Epithelial cell of esophagus (primary cell): ENCODE measurements at regions not wholly inside any gene's neighbourhood (a gene's known extent, or its start where the extent isn't known, plus 50 kb on each side); places are given as distances from the start of the nearest gene placed in this dataset.

Experiments
- DNase-seq: peaks from one replicate; pipeline ENCODE4 v3.0.0; 2010; ENCODE audit warnings: low read depth
- H3K4me3 ChIP-seq: 2 replicates; pipeline ENCODE4 v1.5.1; 2011; ENCODE audit warnings: mild to moderate bottlenecking, low read length, control low read depth
- CTCF ChIP-seq: IDR thresholded peaks from 2 replicates; pipeline ENCODE4 v1.5.1; 2011; ENCODE audit warnings: low read depth, mild to moderate bottlenecking, low read length, control low read depth, inconsistent platforms; ENCODE audit not compliant: insufficient read depth; ENCODE audit errors: missing control alignments

GRCh38 chr9:120065151-120065550 is 514.8 kb downstream of the CDK5RAP2 start:
- no peak for TF ChIP-seq CTCF
- no peak for DNase-seq
- H3K4me3 ChIP-seq = no peak overlapping the region

- H3K4me3 ChIP-seq = no peak overlapping the region
- DNase-seq = no peak
- TF ChIP-seq CTCF = no peak
Measured at GRCh38 chr9:120045011-120045410, 535.0 kb downstream of the CDK5RAP2 start.

GRCh38 chr9:120043448-120043847 is 536.5 kb downstream of the CDK5RAP2 start:
- H3K4me3 ChIP-seq = no peak overlapping the region
- peak; percentile 2 for DNase-seq
- TF ChIP-seq CTCF = no peak

- H3K4me3 ChIP-seq = no peak overlapping the region
- no peak for TF ChIP-seq CTCF
- DNase-seq = no peak
Measured at GRCh38 chr9:120040896-120041295, 539.1 kb downstream of the CDK5RAP2 start.

GRCh38 chr9:120038342-120038741 is 541.6 kb downstream of the CDK5RAP2 start:
- no peak for TF ChIP-seq CTCF
- no peak for DNase-seq
- no peak overlapping the region for H3K4me3 ChIP-seq

GRCh38 chr9:120032639-120033038 is 547.3 kb downstream of the CDK5RAP2 start:
- DNase-seq = no peak
- TF ChIP-seq CTCF = no peak
- H3K4me3 ChIP-seq = no peak overlapping the region

GRCh38 chr9:120030847-120031246 is 549.1 kb downstream of the CDK5RAP2 start:
- DNase-seq = no peak
- TF ChIP-seq CTCF = no peak
- H3K4me3 ChIP-seq = no peak overlapping the region
